ENCODE measurements at regions not wholly inside any gene's neighbourhood (a gene's known extent, or its start where the extent isn't known, plus 50 kb on each side); places are given as distances from the start of the nearest gene placed in this dataset.

DNA sequence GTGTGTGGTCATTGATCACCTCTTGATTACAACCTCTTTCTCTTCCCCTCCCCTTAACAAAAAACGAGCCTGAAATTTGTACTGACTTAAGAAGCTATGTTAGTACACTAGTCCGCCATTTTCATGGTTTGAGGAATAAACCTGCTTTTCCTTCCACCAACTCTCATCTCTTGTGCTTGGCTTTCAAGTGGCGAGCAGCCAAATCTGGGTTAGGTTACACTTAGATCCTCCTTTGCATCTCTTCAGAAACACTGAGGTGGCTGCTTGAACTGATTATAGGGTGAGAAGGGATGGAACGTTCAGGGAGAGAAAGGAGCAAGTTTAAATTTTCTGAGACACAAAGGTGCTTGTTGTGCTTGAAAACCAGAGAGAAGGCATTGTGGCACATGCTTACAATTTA lies 2171.4 kb downstream of the LRRC4C start:
- no peak for FAIRE-seq

DNA sequence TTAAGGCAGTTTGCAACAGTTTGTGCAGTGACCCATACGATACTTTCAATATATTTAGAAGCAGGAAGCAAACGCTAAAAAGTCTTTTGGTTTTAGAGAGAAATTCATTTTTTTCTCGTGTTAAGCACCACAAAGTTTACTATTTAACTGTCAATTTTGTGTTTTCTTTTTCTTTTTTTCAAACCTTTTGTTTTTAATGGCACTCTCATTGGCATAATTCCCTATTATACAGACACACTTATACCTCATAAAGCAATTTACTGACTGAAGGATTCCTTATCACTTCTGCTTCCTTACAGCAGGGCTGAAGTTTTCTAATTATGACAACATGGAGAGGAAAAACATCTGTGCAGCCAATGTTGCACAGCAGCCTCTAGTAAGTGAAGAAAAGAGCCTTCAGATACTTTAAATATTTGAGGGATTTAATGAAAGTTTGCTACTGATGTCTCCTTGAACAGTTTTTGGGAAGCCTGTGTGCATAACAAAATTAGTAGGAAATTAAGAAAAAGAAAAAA lies 2191.2 kb downstream of the LRRC4C start:
- no peak for FAIRE-seq

DNA sequence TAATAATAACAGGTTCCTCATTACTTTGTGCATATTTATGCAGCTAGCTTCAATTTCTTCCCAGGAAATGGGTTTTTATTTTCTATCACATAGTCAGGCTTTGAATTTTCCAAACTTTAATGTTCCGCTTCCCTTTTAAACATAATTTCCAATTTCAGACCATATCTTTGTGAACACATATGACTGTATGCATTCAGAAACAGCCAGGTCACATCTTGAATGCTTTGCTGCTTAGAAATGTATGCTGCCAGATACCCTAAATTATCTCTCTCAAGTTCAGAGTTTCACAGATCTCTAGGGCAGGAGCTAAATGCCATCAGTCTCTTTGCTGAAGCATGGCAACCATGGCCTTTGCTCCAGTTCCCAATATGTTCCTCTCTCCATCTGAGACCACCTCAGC lies 2203.8 kb downstream of the LRRC4C start:
- no peak for FAIRE-seq

DNA sequence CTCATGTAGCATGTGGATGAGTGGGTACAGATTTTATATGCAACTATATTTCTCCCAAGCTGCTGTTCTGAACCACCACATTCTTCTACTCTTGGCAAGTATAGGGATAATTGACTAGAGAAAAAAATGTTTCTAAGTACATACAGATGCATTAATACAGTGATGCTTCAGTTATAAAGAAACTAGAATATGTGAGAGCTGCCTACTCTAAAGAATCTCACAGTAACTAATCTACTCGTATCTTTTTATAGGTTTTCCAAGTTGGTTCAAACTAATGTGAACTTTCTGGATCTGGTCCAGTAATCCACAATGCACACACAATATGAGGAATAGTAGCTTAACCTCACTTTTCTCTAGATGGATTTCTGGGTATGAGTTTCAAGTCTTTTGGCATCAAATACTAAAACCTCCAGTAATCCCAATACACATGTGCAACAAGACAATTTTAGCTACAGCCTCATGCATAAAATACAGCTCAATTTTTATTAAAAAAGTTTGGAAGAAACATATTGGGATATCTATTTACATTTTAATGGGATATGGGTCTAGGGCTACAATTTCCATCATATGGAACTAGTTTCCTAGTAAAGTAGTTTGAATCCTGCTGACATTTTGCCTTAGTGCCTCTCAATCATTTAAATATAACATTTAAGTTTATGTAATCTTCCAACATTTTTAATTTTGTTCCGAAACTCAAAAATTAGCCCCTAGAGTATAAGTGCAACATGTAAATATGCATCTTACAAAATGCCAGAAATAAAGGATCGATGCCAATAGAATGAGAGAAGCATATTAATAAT lies 2209.7 kb downstream of the LRRC4C start:
- no peak for FAIRE-seq

DNA sequence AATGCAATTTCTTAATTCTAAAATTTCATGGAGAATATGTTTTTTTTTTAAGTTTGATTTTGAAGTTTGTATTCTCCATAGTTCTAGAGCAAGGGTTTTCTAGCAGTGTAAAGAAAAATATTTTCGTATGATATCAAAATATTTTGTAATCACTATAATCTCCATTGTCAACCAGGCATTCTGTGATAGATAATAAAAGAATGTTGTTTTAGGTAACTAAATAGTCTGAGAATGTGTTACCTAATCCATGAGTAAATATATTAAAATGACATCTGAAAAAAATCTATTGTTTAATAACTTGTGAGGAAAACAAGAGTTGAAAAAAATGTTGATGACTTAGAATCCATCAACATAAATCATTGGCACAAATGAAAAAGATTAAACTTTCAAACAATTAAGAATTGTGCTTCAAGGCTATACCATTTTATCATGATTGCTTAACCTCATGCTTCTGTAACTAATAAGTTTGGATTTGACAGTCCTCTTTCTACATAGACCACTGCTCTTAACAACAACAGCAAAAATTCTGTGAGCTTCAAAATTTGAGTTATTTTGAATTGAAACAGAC lies 2211.8 kb downstream of the LRRC4C start:
- no peak for FAIRE-seq

DNA sequence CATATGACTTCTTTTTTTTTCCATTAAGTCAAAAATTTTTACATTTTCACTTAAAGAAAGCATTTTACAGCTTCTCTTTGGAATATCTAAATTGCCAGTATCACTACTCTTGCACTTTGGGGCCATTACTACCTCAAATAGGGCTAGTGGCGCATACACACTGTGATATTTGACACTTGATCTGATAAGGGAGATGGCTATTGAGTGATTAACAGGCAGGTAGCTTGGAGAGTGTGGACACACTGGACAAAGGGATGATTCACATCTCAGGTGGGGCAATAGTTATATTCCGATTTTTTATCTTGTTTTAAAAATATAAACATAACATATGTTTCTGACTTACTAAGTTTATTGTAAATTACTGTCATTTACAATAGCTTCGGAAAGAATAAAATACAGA lies 2219.9 kb downstream of the LRRC4C start:
- no peak for FAIRE-seq

DNA sequence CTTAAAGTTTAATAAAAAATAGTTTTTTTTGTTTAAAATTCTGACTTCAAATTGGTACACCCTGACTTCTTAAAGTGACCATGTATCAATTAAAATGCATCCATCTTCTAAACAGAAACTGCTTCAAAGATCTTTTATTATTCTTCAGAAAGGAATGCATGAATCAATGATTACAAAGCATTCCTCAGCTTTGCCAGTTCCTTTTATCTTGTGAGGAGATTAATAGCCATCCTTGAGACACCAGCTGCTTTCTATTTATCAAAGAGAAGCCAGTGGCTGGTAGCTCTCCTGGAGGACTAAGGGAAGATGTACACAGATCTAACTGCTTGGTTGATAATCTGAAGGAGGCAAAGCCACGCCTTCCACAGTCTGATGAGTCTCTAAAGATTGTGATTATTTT lies 2222.5 kb downstream of the LRRC4C start:
- no peak for FAIRE-seq

DNA sequence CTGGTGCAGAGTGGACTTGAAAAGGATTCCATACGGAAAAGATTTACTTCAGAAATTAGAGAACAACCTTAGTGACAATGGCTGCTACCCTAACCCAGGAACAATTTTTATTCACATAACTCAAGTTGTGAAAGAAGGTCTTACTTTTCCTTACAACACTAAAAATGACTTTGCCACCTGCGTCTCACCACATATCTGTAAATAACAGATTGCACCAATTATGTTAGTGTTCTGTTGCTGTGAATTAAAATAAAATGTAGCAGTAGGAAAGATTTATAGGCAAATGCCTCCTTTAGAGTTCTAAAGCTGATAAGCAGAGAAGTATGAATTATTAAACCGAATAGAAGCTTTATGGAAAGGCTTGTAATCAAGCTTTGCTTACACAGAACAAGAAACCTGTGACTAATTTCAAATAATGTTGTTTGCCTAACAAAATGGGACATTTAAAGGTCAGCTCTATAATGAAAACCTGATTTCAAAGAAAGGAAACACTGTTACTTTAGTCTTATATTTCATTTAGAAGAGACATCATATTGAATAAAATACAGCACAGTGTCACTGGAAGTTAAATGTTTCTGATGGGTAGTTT lies 2237.8 kb downstream of the LRRC4C start:
- FAIRE-seq, result no peak

DNA sequence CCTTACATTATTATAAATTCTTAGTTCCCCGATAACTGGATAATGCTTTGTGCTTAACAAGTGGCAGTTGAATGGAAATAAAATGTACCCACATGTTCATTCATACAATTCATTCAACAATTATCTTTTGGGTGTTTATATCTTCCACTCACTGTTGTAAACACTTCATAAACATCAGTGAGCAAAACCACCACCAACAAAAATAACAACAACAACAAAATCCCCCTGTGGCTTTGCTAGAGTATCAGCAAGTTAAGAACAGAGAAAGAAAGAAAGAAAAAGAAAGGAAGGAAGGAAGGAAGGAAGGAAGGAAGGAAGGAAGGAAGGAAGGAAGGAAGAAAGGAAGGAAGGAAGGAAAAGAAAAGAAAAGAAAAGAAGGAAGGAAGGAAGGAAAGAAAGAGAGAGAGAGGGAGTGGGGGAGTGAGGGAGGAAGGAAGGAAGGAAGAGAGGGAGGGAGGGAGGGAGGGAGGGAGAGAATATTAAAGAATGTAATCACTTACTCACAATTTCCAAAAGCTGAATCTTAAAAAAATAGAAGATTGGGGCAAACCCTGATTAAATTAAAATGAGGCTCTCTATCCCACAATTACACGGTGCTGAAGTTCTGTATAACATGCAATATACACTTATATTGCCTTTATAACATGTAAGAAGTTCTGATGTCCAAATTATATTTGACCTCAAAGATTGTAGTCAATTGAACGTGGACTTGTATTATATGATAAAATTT lies 2238.8 kb downstream of the LRRC4C start:
- FAIRE-seq, result no peak

DNA sequence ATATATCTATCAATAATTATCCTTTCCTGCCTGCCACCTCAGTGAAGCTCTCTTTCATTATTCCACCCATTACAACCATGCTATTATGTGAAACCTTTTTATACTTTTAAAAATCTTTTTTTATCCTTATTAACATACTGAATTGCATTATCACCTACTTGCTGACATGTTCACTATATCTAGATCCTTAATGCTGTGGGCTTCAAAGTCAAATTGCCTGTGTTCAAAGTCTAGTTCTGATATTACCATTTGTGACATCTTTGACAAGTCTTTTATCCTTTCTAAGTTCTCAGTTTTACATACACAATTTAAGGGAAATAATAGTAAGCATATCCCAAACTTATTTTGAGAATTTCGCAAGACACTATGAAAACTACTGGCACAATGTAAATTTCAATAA lies 2239.4 kb downstream of the LRRC4C start:
- no peak for FAIRE-seq

DNA sequence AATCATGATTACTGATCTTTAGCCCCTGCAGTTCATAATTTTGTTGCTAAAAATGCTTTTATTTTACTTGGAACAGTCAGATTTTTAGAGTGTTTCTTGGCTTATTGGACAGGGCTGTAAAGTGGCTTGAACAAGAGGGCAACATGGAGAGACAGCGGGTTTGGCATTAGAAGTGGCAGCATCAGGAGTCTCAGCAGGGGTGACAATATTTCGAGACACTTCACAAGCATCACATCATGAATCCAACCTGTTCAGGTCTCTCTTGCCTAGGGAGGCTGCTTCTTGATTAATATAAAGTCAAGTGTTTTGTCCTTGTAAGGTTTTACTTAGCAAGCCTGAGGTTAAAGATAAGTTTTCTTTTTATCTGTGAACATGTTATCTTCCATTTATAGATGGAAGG lies 2249.5 kb downstream of the LRRC4C start:
- FAIRE-seq, result no peak

DNA sequence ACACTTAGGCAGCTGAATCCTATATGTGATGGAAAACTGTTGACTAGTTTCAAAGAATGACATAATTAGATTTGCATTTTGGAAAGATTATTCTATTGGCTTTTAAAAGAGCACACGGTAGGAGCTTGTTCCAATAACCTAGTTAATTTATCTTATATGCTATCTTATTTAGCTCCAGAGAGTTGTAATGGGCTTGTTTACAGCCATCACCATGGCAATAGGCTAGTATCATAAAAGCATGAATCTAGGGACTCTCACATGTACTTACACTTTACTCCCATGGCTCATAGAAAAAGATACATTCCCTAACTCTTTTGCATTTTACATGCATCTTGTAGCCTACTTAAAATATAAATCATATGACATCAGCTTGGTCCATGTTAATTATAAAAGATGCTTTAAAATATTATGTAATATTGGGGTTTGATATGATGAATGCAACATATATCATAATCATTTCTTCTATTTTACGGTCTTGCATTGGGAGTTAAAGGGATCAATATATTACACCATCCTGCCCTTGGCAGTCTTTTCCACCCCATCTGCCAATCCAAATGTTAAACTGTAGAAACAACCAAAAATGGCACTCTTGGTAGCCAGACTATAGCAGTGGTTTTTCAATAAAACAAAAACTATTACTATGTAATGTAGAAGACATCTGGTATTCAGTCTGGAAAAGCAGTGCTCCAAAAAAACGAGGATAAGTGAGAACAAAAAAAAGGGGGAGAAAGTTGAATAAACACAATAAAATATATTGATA lies 2254.0 kb downstream of the LRRC4C start:
- FAIRE-seq, result no peak

DNA sequence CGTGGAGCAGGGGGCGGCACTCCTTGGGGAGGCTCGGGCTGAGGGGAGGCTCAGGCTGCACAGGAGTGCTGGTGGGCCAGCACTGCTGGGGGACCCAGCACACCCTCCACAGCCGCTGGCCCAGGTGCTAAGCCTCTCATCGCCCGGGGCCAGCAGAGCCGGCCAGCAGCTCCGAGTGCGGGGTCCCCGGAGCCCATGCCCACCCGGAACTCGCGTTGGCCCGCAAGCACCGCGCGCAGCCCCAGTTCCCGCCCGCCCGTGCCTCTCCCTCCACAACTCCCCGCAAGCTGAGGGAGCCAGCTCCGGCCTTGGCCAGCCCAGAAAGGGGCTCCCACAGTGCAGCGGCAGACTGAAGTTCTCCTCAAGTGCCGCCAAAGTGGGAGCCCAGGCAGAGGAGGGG lies 2266.8 kb downstream of the LRRC4C start:
- FAIRE-seq, result no peak

DNA sequence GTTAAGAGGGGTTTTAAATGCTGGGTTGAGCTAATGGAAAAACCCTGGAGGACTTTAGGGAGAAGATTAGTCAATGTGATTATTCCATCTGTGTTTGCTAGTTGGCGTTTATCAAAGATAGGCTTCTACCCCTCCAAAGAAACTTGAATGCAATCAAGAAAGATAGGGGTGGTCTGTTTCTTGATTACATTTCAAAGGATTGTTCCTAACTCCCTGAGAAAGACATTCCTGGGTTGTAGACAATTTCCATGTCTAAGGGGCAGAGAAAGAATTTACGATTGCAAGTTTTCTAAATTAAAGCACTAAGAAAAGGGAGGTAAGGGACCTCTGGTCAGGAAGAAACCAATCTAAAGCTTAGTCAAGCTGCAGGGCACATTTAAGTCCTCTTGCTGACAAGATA lies 2268.7 kb downstream of the LRRC4C start:
- no peak for FAIRE-seq

DNA sequence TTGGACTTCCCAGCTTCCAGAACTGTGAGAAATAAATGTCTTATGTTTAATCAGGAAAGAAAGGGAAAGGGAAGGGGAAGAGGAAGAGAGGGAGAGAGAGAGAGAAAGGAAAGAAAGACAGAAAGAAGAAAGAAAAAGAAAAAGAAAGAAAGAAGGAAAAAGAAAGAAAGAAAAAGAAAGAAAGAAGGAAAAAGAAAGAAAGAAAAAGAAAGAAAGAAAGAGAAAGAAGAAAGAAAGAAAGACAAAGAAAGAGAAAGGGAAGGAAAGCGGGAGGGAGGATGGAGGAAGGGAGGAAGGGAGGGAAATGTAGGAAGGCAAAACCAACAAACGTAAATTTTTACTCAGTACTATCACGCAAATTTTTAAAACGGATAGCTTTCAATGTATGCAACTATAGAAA lies 2281.8 kb downstream of the LRRC4C start:
- FAIRE-seq, result no peak

DNA sequence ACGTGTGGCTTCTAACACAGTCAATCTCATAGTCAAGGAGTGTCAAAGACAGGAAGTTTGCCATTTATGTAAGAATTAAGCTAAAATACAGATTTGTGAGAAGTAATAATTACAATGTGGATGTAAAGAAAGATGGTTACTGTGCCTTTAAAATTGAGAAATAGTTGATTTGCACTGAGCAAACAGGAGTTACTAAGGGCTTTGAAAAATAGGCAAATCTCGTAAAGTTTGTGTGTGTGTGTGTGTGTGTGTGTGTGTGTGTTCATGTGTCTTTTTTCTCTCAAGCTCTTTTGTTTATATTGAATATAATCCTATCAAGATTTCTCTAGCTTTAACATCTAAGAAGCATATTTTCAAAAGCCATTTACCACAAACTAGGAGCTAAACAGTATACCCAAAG lies 2284.5 kb downstream of the LRRC4C start:
- FAIRE-seq, result no peak

DNA sequence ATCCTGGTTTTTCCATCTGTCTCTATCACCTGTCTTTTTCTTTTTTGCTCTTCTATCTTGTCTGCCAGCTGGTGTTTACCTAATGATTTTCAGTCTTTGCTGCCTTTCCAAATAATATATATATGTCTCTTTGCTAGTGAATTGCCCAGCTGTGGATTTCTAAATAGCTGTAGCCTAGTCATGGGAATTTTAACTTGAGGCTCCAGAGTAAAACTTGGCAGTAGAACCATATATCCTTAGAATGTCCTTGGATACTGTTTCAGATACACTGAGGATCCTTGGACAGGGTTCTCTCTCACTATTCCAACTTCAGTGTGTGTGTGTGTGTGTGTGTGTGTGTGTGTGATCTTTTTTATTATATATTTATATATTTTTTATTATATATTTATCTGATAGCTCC lies 2285.3 kb downstream of the LRRC4C start:
- no peak for FAIRE-seq

DNA sequence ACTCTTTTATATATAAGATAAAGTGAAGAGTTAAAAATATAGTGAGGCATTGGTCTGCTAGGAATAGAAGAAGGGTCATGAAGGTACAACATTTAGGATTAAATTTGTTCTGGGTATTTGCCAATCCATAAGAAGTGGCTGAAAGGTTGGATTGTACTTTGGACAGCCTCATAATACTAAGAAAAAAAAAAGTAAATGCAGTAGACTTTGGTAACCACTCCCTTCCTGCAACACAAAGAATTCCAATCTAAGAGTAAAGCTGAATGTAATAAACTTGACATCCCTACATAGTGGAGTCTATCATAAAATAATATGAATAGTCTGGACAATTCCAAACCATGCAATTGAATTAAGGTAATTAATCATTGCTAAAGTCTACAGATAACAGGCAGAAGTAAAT lies 2294.4 kb downstream of the LRRC4C start:
- FAIRE-seq, result no peak

DNA sequence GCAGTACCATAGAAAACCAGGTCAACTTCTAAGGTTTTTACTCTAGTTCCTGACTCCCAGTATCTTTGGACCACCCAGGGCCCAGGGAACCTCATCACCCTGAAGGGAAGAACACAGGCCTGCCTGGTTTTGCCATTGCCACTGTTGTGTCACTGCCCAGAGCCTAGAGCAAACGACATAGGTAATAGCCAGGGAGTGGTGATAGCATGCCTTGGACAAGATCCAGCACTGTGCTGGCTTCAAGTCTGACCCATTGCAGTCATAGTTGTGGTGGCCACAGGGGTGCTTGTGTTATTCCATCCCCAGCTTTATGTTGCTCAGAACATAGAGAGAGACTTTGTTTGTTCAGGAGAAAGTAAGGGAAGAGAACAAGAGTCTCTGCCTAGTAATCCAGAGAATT lies 2310.2 kb downstream of the LRRC4C start:
- no peak for FAIRE-seq

DNA sequence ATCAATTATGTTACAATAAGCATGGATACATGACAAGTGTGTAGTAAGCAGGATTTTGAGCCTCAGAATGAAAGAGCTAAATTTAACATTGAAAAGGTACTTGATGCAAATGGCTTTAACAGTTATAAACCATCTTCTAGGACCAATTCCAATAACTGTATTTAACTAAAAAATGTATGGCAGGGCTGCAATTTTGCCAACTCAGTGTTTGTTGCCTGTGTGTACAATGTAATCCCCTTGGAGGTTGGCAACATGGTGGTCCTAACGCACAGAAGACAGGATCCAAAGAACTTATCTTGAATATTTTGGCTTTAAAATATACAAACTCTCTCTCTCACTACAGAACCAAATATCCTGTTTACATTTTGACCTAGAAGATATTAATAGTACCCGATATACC lies 2314.1 kb downstream of the LRRC4C start:
- no peak for FAIRE-seq

DNA sequence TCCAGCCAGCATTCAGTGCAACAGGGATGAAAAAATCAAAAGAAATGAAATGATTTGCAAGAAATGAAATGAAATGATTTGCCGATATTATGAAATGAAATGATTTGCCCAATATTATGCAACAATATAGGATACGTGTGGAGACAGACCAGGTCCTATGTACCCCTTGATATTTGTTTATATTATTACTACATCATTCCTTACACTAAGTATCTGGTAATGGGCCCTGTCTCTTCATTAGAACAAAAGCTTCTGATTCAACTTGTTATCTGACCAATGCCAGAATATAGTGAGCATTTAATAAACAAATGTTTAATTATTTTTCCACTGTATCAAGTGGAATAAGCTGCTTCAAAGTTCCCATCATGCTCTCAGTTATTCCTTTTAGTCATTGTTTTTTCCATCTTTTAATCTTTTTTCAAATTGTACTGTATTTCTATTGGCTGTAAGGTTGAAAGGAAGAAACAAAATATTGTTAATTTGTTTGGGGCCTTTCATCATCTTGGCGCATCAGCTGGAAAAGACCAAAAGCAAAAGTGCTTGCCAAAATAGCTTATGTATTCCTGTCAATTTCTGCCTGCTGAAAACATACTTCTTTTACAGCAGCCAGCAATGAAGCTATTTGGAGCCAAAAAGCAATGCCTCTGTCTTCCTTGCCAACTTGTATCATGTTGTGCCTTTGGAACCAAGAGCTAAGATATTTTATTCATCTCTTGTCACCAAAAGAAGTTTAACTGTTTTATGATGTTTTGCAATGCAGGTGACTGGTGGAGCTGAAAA lies 2314.9 kb downstream of the LRRC4C start:
- no peak for FAIRE-seq

DNA sequence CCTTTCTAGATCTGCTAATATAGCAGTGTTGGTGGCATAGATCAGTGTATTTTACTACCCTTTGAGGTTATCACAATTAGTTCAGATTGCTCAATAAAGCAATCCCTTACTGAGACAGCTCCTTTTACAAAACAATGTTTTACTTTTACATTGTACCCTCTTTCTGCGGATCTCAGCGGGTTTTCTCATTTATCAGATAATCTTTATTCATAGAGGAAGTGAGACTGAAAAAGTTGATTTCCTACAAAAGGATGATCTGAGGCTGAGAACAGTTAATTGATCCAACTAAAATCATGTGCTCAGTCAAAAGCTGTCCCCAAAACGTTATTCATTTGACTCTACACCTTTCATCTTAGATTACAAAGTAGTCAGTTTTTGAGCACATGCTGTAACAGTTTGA lies 2319.9 kb downstream of the LRRC4C start:
- FAIRE-seq, result no peak
